COLO668 (cell line): ENCODE measurements at regions not wholly inside any gene's neighbourhood (a gene's known extent, or its start where the extent isn't known, plus 50 kb on each side); places are given as distances from the start of the nearest gene placed in this dataset.
"Not testable (repeated sequence)": the region's sequence is repeated elsewhere in the genome, so short reads cannot be mapped to it uniquely, and the experiment has no call there.

Experiments used
- DNase-seq: peaks from one replicate; lab custom pipeline; 2025; ENCODE audit not compliant: unreplicated experiment; lab: John Stamatoyannopoulos, UW

- DNase-seq: no peak
Measured at GRCh38 chr6:40888456-40888990, 150.5 kb downstream of the UNC5CL start.

DNA sequence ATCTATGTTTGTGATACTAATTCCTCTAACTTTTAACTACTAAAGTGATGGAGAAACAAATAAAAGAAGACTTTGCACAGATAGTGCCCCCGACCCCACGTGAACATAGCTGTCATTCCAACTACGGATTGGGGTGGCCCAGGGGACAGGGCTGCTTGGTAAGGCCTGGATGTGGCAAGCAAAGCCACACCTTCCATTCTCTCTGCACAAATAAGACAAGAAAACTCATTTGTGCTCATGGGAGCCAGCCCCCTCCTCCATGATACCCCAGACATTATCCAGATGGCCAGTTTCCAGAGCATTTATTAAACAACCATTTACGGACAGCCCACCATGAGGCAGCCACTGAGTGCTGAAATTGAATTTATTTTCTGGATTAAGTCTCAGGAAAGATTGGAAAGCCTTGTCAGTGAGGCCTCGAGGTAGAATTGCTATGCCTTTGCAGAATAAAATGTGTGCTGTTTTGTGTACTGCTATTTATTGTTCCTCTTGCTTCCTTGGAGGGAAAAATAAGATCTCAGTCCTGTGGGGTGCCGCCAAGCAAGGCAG, 151.2 kb downstream of the UNC5CL start:
- no peak for DNase-seq

- DNase-seq: no peak
Measured at GRCh38 chr6:40887079-40887791, 151.8 kb downstream of the UNC5CL start.

- DNase-seq: no peak
Measured at GRCh38 chr6:40885139-40885774, 153.8 kb downstream of the UNC5CL start.

DNA sequence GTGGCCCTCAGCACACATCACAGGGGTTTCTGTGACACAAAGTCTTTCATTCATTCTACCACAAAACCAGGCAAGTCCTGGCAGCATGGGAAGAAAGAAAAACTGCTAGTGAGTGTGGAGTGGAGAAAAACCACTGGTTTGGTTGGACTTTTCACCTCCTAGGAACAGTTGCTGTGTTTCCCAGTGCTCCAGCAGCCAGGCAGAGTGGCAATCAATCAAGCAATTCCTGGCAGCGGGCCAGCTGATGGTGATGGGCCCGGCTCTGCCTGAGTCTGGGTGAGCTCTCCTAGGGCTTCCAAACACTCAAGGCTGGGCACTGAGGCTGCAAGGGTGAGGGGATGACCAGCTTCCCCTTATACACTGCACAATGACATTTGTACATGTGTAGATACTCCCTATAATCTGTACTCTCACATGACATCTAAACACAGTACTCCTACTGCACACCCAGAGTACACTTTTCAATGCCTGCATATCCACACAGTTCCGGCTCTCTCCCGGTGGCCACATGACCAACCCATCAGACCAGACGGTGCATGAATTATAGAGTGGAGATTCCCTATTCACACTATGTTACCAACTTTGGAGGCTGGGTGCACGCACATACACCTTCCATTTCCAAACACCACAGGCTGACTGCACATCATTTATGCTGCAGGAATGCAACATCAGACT, 156.6 kb downstream of the UNC5CL start:
- DNase-seq: peak; percentile 89

DNA sequence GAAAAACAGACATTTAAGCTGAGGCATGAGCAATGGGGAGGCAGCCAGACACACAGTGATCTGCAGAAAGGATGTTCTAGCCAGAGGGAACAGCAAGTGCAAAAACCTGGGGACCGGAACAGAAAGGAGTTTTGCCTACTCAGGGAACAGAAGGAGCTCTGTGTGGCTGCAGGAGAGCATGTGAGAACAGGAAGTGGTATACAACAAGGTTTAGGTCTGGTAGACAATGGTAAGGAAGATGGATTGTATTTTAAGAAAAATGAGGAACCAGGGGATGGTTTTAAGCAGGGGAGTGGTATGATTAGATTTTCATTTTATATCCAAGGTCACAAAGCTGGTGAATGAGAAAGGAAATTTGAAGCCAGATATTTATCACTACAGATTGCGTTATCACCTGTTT, 157.5 kb downstream of the UNC5CL start:
- peak; percentile 4 for DNase-seq

DNA sequence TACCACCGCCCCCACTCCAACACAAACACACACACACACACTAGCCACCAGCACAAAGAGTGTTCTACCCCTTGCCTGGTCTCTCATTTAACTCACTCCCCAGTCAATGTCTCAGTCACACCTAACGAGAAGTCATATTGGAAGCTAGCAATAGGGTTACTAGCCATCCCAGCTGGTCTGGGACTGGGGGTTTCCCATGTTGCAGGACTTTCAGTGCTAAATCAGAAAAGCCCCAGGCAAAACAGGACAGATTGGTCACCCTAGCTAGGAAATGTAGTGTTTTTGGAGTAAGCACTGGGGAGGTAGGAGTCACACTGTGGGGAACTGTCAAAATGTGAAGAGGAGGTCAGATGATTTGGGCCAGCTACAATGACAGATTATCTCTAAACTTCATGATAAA, 158.1 kb downstream of the UNC5CL start:
- DNase-seq: no peak

- DNase-seq: no peak
Measured at GRCh38 chr6:40879169-40879568, 159.9 kb downstream of the UNC5CL start.

DNA sequence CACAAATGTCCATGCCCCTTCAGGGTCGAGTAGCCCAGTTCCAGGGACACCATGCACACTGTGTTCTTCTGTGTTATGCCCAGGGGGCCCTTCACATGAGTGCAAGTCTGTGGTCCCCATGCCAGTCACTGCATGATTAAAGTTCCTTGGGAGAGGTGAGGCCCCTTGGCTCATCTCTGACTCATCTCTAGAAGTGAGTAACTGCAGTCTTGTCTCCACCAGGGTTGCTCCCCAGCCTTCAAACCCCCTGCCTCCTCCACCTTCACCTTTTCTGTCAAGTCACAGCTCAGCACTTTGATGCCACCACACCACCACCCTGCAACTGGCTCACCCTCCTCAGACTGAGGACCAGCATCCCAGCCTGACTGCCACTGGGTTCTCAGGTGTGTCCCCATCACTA, 161.7 kb downstream of the UNC5CL start:
- DNase-seq: no peak

GRCh38 chr6:40876336-40876735, 162.7 kb downstream of the UNC5CL start:
- no peak for DNase-seq

- peak; percentile 2 for DNase-seq
Measured at GRCh38 chr6:40874495-40874894, 164.5 kb downstream of the UNC5CL start.

GRCh38 chr6:40871424-40871823, 167.6 kb downstream of the UNC5CL start:
- no peak for DNase-seq

DNA sequence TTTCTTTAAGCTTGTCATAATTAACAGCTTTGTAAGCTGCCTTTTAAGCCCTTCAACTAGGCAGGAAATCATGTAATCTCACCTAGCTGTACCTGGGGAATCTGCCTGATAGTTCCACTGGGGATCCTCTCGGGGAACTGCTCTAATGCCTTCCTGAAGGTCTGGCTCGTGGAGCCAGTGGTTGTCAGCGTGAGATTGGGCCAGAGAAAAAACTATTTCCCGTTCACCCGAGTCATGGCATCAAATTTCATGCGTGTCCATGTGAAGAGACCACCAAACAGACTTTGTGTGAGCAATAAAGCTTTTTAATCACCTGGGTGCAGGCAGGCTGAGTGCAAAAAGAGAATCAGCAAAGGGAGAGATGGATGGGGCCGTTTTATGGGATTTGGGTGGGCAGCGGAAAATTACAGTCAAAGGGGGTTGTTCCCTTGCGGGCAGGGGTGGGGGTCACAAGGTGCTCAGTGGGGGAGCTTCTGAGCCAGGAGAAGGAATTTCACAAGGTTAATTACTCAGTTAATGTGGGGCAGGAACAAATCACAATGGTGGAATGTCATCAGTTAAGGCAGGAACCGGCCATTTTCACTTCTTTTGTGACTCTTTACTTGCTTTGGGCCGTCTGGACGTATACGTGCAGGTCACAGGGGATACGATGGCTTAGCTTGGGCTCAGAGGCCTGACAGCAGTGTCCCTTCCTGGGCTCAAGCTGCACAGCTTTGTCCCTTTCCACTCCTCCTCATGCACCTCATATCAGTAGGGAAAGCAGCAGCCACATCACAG, 170.7 kb downstream of the UNC5CL start:
- DNase-seq: not testable (repeated sequence)

GRCh38 chr6:40867527-40867926, 171.5 kb downstream of the UNC5CL start:
- DNase-seq: not testable (repeated sequence)

GRCh38 chr6:40865259-40865658, 173.8 kb downstream of the UNC5CL start:
- DNase-seq: not testable (repeated sequence)

- DNase-seq: no peak
Measured at GRCh38 chr6:40860443-40860842, 178.6 kb downstream of the UNC5CL start.

GRCh38 chr6:40856271-40856670, 182.8 kb downstream of the UNC5CL start:
- DNase-seq: no peak

DNA sequence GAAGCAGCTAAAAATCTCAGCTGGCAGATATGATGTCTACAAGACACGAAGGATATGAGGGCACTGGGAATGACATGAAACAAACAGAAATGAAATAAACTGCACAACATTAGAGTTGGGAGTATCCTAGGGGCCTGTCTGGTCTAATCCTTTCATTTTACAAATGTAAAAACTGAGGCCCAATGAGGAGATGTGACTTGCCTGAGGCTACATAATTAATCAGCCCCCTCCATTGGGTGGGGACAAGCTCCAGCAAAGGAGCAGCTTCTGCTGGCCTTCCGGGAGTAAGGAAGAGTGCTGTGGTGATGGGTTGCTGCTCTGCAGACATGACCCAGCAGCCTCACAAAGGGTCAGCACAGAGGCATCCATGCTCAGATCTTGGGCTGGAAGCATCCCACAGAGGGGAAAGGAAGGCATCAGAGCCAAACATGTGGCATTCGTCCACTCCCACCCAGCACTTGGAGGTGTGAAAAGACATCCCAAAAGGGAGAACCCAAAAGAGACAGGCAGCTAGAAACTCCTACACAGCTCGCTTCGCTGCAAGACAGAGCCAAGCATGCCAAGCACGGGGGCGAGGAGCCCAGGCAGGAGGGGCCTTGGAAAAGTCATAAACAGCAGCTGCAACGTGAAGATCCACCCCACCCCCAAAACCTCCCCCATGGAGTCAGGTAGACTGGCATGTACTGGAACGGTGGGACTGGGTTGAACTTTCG, 183.7 kb downstream of the UNC5CL start:
- DNase-seq: no peak

DNA sequence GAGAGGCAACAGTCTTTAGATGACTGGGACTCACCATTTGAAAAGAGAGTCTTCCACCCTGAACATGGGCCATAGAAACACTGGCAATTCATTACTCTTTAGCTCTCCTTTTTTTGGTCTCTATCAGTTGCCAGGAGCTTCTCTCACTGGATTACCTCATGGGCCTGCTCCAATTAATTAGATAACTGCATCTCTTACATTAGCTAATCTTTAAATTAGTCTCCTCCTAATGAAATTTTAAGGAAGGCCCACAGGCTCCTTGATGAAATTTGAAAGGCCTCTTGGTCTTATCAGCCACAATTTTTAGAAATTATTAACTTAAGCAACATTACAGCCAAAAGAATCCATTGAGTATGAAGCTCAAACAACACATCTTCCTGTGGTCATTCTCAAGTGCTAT, 184.4 kb downstream of the UNC5CL start:
- DNase-seq: no peak

- peak; percentile 6 for DNase-seq
Measured at GRCh38 chr6:40852779-40853373, 186.1 kb downstream of the UNC5CL start.
